Stimulated activated CD4-positive, alpha-beta T cell treated with anti-CD3 and anti-CD28 coated beads, Interleukin-1b, Interleukin-23, amount 100 ng/mL, for 1 hour (primary cell): ENCODE measurements at regions not wholly inside any gene's neighbourhood (a gene's known extent, or its start where the extent isn't known, plus 50 kb on each side); places are given as distances from the start of the nearest gene placed in this dataset.
"Not testable (repeated sequence)": the region's sequence is repeated elsewhere in the genome, so short reads cannot be mapped to it uniquely, and the experiment has no call there.

Experiments
- DNase-seq, 2 donors: peaks; one replicate each; pipeline ENCODE4 v3.0.0-alpha.2; 2020; ENCODE audit warnings: low read depth in 2 of 2

- no peak for DNase-seq
Measured at GRCh38 chr19:28372576-28373247, 840.2 kb downstream of the UQCRFS1 start.

GRCh38 chr19:28367146-28367545, 845.8 kb downstream of the UQCRFS1 start:
- no peak for DNase-seq

GRCh38 chr19:28363254-28363653, 849.7 kb downstream of the UQCRFS1 start:
- DNase-seq = no peak

- DNase-seq = no peak
Measured at GRCh38 chr19:28359431-28360414, 853.2 kb downstream of the UQCRFS1 start.

- no peak for DNase-seq
Measured at GRCh38 chr19:28358633-28359032, 854.3 kb downstream of the UQCRFS1 start.

- DNase-seq = no peak
Measured at GRCh38 chr19:28351761-28352160, 861.2 kb downstream of the UQCRFS1 start.

GRCh38 chr19:28351321-28351720, 861.6 kb downstream of the UQCRFS1 start:
- not testable (repeated sequence) for DNase-seq

GRCh38 chr19:28350673-28351072, 862.3 kb downstream of the UQCRFS1 start:
- DNase-seq = no peak

GRCh38 chr19:28350037-28350436, 862.9 kb downstream of the UQCRFS1 start:
- DNase-seq = no peak

GRCh38 chr19:28349604-28350003, 863.3 kb downstream of the UQCRFS1 start:
- DNase-seq = no peak

- no peak for DNase-seq
Measured at GRCh38 chr19:28345811-28346210, 867.1 kb downstream of the UQCRFS1 start.

- DNase-seq = no peak
Measured at GRCh38 chr19:28341810-28342350, 871.1 kb downstream of the UQCRFS1 start.

GRCh38 chr19:28334419-28334818, 878.5 kb downstream of the UQCRFS1 start:
- DNase-seq = no peak

GRCh38 chr19:28333909-28334308, 879.0 kb downstream of the UQCRFS1 start:
- DNase-seq = no peak

- no peak for DNase-seq
Measured at GRCh38 chr19:28332886-28333285, 880.1 kb downstream of the UQCRFS1 start.

GRCh38 chr19:28332351-28332750, 880.6 kb downstream of the UQCRFS1 start:
- DNase-seq = no peak

GRCh38 chr19:28331596-28331995, 881.4 kb downstream of the UQCRFS1 start:
- DNase-seq = no peak

- no peak for DNase-seq
Measured at GRCh38 chr19:28330831-28331230, 882.1 kb downstream of the UQCRFS1 start.

- no peak for DNase-seq
Measured at GRCh38 chr19:28329429-28329828, 883.5 kb downstream of the UQCRFS1 start.

- DNase-seq = no peak
Measured at GRCh38 chr19:28327905-28328304, 885.0 kb downstream of the UQCRFS1 start.

GRCh38 chr19:28326746-28327145, 886.2 kb downstream of the UQCRFS1 start:
- no peak for DNase-seq

- no peak for DNase-seq
Measured at GRCh38 chr19:28324275-28325060, 888.5 kb downstream of the UQCRFS1 start.
